GM13976 (cell line): ENCODE measurements at regions not wholly inside any gene's neighbourhood (a gene's known extent, or its start where the extent isn't known, plus 50 kb on each side); places are given as distances from the start of the nearest gene placed in this dataset.

Experiments
- DNase-seq: peaks from one replicate; pipeline ENCODE4 v3.0.0; 2012; ENCODE audit warnings: low spot score
- CTCF ChIP-seq: IDR thresholded peaks from 2 replicates; pipeline ENCODE4 v1.5.1; 2012; ENCODE audit warnings: borderline replicate concordance, mild to moderate bottlenecking; ENCODE audit not compliant: insufficient read depth; ENCODE audit errors: extremely low read depth, missing control alignments, control extremely low read depth
- in situ Hi-C: fragments of 300-500 bp; cut with MboI; formaldehyde crosslinking; loops from one replicate; pipeline ENCODE4 v1.12.0; 2022; ENCODE audit warnings: low sequenced_read_pairs, mixed read lengths, inconsistent platforms; ENCODE audit not compliant: unreplicated experiment

- in situ Hi-C loops, result no loop called here
- TF ChIP-seq CTCF, result no peak
- no peak for DNase-seq
Observed at GRCh38 chr14:86826661-86827060, 1166.3 kb downstream of the GALC start.

- in situ Hi-C loops, result no loop called here
- no peak for TF ChIP-seq CTCF
- no peak for DNase-seq
Observed at GRCh38 chr14:86824167-86824566, 1168.8 kb downstream of the GALC start.

GRCh38 chr14:86823581-86823980 is 1169.4 kb downstream of the GALC start:
- in situ Hi-C loops, result no loop called here
- no peak for TF ChIP-seq CTCF
- no peak for DNase-seq

- in situ Hi-C loops, result no loop called here
- DNase-seq, result no peak
- TF ChIP-seq CTCF, result no peak
Observed at GRCh38 chr14:86815341-86815740, 1177.6 kb downstream of the GALC start.

- no peak for TF ChIP-seq CTCF
- DNase-seq, result no peak
- in situ Hi-C loops, result no loop called here
Observed at GRCh38 chr14:86802726-86803125, 1190.3 kb downstream of the GALC start.

GRCh38 chr14:86799244-86799647 is 1193.7 kb downstream of the GALC start:
- TF ChIP-seq CTCF, result no peak
- DNase-seq, result no peak
- in situ Hi-C loops, result no loop called here

GRCh38 chr14:86798330-86798729 is 1194.7 kb downstream of the GALC start:
- TF ChIP-seq CTCF, result no peak
- in situ Hi-C loops, result no loop called here
- DNase-seq, result no peak
